ENCODE measurements at regions not wholly inside any gene's neighbourhood (a gene's known extent, or its start where the extent isn't known, plus 50 kb on each side); places are given as distances from the start of the nearest gene placed in this dataset.

DNA sequence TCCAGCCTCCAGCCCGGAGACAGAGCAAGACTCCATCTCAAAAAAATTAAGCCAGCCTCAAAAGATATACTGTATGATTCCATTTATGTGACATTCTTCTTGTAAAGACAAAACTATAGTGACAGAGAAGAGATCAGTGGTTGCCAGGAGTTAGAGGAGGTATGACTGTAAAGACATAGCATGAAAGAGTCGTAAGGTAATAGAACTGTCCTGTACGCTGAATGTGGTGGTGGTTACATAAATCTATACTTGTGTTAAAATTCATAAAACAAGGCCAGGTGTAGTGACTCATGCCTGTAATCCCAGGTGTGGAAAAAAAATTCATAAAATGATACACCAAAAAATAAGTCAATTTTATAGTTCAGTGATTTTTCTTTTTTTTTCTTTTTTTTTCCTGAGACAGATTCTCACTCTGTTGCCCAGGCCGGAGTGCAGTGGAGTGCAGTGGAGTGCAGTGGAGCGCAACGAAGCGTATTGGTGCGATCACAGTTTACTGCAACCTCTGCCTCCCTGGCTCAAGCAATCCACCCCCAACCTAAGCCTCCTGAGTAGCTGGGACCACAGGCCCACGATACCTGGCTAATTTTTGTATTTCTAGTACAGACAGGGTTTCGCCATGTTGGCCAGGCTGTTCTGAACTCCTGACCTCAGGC is 84.9 kb upstream of the CXADR start:
- TF ChIP-seq EZH2 (IDR thresholded peaks at IDR 0.05), result no peak
- no peak for TF ChIP-seq POLR2AphosphoS5 (IDR thresholded peaks at IDR 0.05; ENCODE audit: borderline replicate concordance, low read depth, low read length)
- TF ChIP-seq FOXP2 (optimal IDR thresholded peaks at IDR 0.05; ENCODE audit: control extremely low read depth, extremely low read length, insufficient read depth), result no peak

Measured in SK-N-MC (cell line).